ENCODE measurements at regions not wholly inside any gene's neighbourhood (a gene's known extent, or its start where the extent isn't known, plus 50 kb on each side); places are given as distances from the start of the nearest gene placed in this dataset.

DNA sequence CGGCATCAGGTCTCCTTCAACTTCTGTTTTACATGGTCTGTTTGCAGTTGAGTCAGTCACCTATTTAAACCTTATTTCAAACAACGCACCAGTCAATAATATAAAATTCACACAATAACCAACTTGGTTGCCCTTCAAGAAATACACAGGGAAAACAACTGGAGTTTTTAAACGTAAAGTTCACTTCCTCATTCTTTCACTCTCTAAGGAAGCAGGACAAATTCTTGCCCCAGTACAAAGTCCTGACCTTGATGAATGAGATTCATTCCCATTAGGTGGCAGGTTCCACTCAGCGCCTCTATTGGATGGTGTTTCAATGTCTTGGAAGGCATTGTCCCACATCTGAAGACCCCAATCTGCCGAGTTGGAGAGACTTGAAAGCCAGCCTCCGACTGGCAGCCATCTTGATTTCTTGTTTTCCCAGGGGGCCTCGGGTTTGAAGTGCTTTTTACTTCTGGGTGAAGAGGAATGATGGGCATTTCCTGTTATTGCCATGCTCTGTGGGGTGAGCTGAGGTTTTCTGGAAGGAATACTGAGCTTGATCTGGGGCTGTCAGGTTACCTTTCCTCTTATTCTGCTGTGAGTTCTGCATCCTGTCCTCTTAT, 105.0 kb downstream of the ACER2 start:
- H3K27ac Mint-ChIP-seq = no peak overlapping the region
- no peaks in the 10 kb centered on the region for H3K36me3 Mint-ChIP-seq (ENCODE audit: low read depth)
- POLR2A ChIA-PET = no interaction called here
- intact Hi-C loops (cut with micrococcal nuclease) = no loop called here
- H3K4me3 Mint-ChIP-seq = no peak overlapping the region
- no peak for DNase-seq
- no peaks in the 10 kb centered on the region for H3K27me3 Mint-ChIP-seq
- H3K9me3 Mint-ChIP-seq = no peaks in the 10 kb centered on the region
- TF ChIP-seq, protein P1, sequence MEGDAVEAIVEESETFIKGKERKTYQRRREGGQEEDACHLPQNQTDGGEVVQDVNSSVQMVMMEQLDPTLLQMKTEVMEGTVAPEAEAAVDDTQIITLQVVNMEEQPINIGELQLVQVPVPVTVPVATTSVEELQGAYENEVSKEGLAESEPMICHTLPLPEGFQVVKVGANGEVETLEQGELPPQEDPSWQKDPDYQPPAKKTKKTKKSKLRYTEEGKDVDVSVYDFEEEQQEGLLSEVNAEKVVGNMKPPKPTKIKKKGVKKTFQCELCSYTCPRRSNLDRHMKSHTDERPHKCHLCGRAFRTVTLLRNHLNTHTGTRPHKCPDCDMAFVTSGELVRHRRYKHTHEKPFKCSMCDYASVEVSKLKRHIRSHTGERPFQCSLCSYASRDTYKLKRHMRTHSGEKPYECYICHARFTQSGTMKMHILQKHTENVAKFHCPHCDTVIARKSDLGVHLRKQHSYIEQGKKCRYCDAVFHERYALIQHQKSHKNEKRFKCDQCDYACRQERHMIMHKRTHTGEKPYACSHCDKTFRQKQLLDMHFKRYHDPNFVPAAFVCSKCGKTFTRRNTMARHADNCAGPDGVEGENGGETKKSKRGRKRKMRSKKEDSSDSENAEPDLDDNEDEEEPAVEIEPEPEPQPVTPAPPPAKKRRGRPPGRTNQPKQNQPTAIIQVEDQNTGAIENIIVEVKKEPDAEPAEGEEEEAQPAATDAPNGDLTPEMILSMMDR (IDR thresholded peaks at IDR 0.05) = no peak
- no peak for ATAC-seq (ENCODE audit: low read depth)
- CTCF ChIA-PET = no interaction called here
- H3K4me1 Mint-ChIP-seq = no peaks in the 10 kb centered on the region

DNA sequence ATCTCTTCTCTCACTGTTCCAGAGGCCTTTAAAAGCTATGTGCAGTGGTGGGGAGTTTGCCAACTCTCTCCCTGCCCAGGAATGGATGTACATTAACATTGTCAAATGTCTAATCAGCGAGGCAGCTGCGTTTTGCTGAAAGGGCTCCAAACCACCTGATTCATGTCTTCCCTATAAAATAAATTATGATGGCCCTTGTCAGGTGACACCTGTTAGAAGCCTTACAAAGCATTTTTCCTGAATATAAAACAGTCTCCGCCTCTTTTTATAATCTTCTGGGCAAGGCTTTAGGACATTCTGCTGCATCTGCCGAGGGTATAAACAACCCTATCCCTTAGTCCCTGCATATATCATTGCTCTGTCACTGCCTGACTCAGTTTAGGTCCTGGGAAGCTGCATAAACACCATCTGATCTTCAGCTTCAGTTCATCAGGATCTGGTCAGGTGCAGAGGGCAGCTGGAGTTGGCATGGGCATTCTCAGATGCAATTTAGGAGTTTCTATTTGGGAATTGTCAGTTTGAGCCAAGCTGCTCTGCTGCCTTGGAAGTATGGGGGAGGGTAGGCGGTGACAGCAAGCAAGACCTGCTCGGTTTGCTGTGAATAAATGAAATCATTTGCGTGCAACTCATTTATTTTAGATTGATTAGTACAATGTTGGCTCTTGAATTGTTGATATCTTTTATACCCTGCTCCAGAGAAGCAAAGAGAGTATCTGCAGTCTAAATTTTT, 103.5 kb downstream of the ACER2 start:
- Mint-ChIP-seq H3K36me3 (ENCODE audit: low read depth) (no peaks in the 10 kb centered on the region), H3K4me1 (no peaks in the 10 kb centered on the region), H3K9me3 (no peaks in the 10 kb centered on the region), H3K4me3 (no peak overlapping the region), H3K27me3 (no peaks in the 10 kb centered on the region), H3K27ac (no peak overlapping the region)
- ATAC-seq (ENCODE audit: low read depth) (no peak), DNase-seq (no peak)
- CTCF ChIA-PET = no interaction called here
- TF ChIP-seq, protein P1 (IDR thresholded peaks at IDR 0.05) = no peak
- POLR2A ChIA-PET = no interaction called here
- intact Hi-C loops (cut with micrococcal nuclease) = no loop called here

- no peak overlapping the region for H3K27ac Mint-ChIP-seq
- H3K4me3 Mint-ChIP-seq = no peak overlapping the region
- ChIA-PET POLR2A (no interaction called here), CTCF (no interaction called here)
- no peaks in the 10 kb centered on the region for H3K4me1 Mint-ChIP-seq
- TF ChIP-seq, protein P1 (IDR thresholded peaks at IDR 0.05) = no peak
- H3K9me3 Mint-ChIP-seq = no peaks in the 10 kb centered on the region
- intact Hi-C loops (cut with micrococcal nuclease) = no loop called here
- no peaks in the 10 kb centered on the region for H3K27me3 Mint-ChIP-seq
- ATAC-seq (ENCODE audit: low read depth) = no peak
- H3K36me3 Mint-ChIP-seq (ENCODE audit: low read depth) = no peaks in the 10 kb centered on the region
- DNase-seq = no peak
Measured at GRCh38 chr9:19511694-19512093, 102.9 kb downstream of the ACER2 start.

GRCh38 chr9:19510907-19511306, 102.1 kb downstream of the ACER2 start:
- no peak for DNase-seq
- H3K9me3 Mint-ChIP-seq = no peaks in the 10 kb centered on the region
- no peak overlapping the region for H3K27ac Mint-ChIP-seq
- no peaks in the 10 kb centered on the region for H3K27me3 Mint-ChIP-seq
- H3K4me1 Mint-ChIP-seq = no peaks in the 10 kb centered on the region
- POLR2A ChIA-PET = no interaction called here
- TF ChIP-seq, protein P1 (IDR thresholded peaks at IDR 0.05) = no peak
- H3K4me3 Mint-ChIP-seq = no peak overlapping the region
- intact Hi-C loops (cut with micrococcal nuclease) = no loop called here
- CTCF ChIA-PET = no interaction called here
- no peaks in the 10 kb centered on the region for H3K36me3 Mint-ChIP-seq (ENCODE audit: low read depth)
- ATAC-seq (ENCODE audit: low read depth) = no peak

All from activated B cell treated with CpG ODN at 0.5 μM for 24 hours (primary cell).